HEK293 (cell line): ENCODE measurements at regions not wholly inside any gene's neighbourhood (a gene's known extent, or its start where the extent isn't known, plus 50 kb on each side); places are given as distances from the start of the nearest gene placed in this dataset.

Experiments used
- CTCF ChIP-seq: fragments of 450-650 bp; formaldehyde crosslinking; IDR thresholded peaks from 2 replicates; pipeline ENCODE4 v1.5.1; 2016; ENCODE audit warnings: missing biosample characterization, missing genetic modification characterization
- ELK4 ChIP-seq: IDR thresholded peaks from 2 replicates; pipeline ENCODE4 v1.6.1; 2011; ENCODE audit warnings: mild to moderate bottlenecking, low read depth, low read length, borderline replicate concordance
- PATZ1 ChIP-seq: fragments of 450-650 bp; formaldehyde crosslinking; IDR thresholded peaks from 2 replicates; pipeline ENCODE4 v1.5.1; 2016; ENCODE audit warnings: missing biosample characterization, missing genetic modification characterization
- REST ChIP-seq: fragments of 450-650 bp; formaldehyde crosslinking; IDR thresholded peaks from 2 replicates; pipeline ENCODE4 v1.5.1; 2016; ENCODE audit warnings: missing biosample characterization, missing genetic modification characterization
- SCRT2 ChIP-seq: fragments of 450-650 bp; formaldehyde crosslinking; IDR thresholded peaks from 2 replicates; pipeline ENCODE4 v1.5.1; 2016; ENCODE audit warnings: missing biosample characterization, missing genetic modification characterization
- ZBTB10 ChIP-seq: fragments of 450-650 bp; formaldehyde crosslinking; IDR thresholded peaks from 2 replicates; pipeline ENCODE4 v1.5.1; 2016; ENCODE audit warnings: missing biosample characterization, missing genetic modification characterization
- ZBTB26 ChIP-seq: fragments of 450-650 bp; formaldehyde crosslinking; optimal IDR thresholded peaks from 2 replicates; pipeline ENCODE3; 2016; ENCODE audit warnings: missing biosample characterization, mild to moderate bottlenecking, missing genetic modification characterization
- ZNF239 ChIP-seq: fragments of 450-650 bp; formaldehyde crosslinking; IDR thresholded peaks from 2 replicates; pipeline ENCODE4 v1.5.1; 2016; ENCODE audit warnings: missing biosample characterization, missing genetic modification characterization
- ZNF580 ChIP-seq: fragments of 450-650 bp; formaldehyde crosslinking; IDR thresholded peaks from 2 replicates; pipeline ENCODE4 v1.5.1; 2016; ENCODE audit warnings: missing biosample characterization, missing genetic modification characterization
- ZNF658 ChIP-seq: fragments of 450-650 bp; formaldehyde crosslinking; IDR thresholded peaks from 2 replicates; pipeline ENCODE4; 2016; ENCODE audit warnings: missing biosample characterization, missing genetic modification characterization
- ZNF776 ChIP-seq: fragments of 450-650 bp; formaldehyde crosslinking; IDR thresholded peaks from 2 replicates; pipeline ENCODE4 v1.5.0; 2017; ENCODE audit warnings: missing biosample characterization, missing genetic modification characterization, borderline replicate concordance
- ZNF791 ChIP-seq: fragments of 450-650 bp; formaldehyde crosslinking; IDR thresholded peaks from 2 replicates; pipeline ENCODE4 v1.5.1; 2016; ENCODE audit warnings: missing biosample characterization, missing genetic modification characterization

GRCh38 chr20:48015943-48016723, 230.9 kb upstream of the SULF2 start:
- TF ChIP-seq CTCF (tag by site-specific recombination) (no peak), ZBTB26 (tag by site-specific recombination) (no peak), SCRT2 (tag by site-specific recombination) (no peak), ZNF791 (tag by site-specific recombination) (no peak), ELK4 (no peak), ZNF580 (tag by site-specific recombination) (no peak), ZNF658 (tag by site-specific recombination) (no peak), REST (tag by site-specific recombination) (no peak), PATZ1 (tag by site-specific recombination) (no peak), ZNF239 (tag by site-specific recombination) (no peak), ZBTB10 (tag by site-specific recombination) (no peak), ZNF776 (tag by site-specific recombination) (no peak)
